Adrenal gland (tissue), 9 donors: ENCODE measurements at regions not wholly inside any gene's neighbourhood (a gene's known extent, or its start where the extent isn't known, plus 50 kb on each side); places are given as distances from the start of the nearest gene placed in this dataset.

Experiments
- DNase-seq, 7 donors: peaks; one replicate each; pipeline ENCODE4 v3.0.0-alpha.2; 2019 to 2020
- H3K27ac ChIP-seq, 5 donors: fragments of 200-600 bp; sonication (generic) in 4 of 5; 1 replicate in 3 of 5; 2 replicates in 2 of 5; pipeline versions ENCODE4 v1.5.1 to v1.8.0; 2016 to 2020; ENCODE audit warnings: mild to moderate bottlenecking in 1 of 5
- H3K27me3 ChIP-seq: fragments of 200-600 bp; 2 replicates; pipeline ENCODE4 v1.8.0; 2021
- H3K36me3 ChIP-seq, 2 donors: fragments of 200-600 bp; replicated peaks in 1 of 2; 1 replicate in 1 of 2; 2 replicates in 1 of 2; pipeline versions ENCODE4 v1.5.1 to v1.8.0; 2018 to 2022
- H3K4me1 ChIP-seq, 2 donors: fragments of 200-600 bp; replicated peaks in 1 of 2; 1 replicate in 1 of 2; 2 replicates in 1 of 2; pipeline versions ENCODE4 v1.5.1 to v1.8.0; 2018 to 2021
- H3K4me3 ChIP-seq, 4 donors: fragments of 200-600 bp; sonication (generic) in 3 of 4; one replicate each; pipeline ENCODE4 v1.5.1; 2016 to 2018
- H3K9me3 ChIP-seq, 3 donors: fragments of 200-600 bp; sonication (generic) in 1 of 3; replicated peaks in 1 of 3; 1 replicate in 2 of 3; 2 replicates in 1 of 3; pipeline versions ENCODE4 v1.5.1 to v1.8.0; 2016 to 2021
- CTCF ChIP-seq, 6 experiments: fragments of 450-650 bp in 4 of 6; fragments of 200-600 bp in 2 of 6; sonication (generic) in 1 of 6; IDR thresholded peaks; 1 replicate in 5 of 6; 2 replicates in 1 of 6; pipeline versions ENCODE4 v1.5.1 to v1.8.0; 2016 to 2021; ENCODE audit warnings: antibody characterized with exemption in 6 of 6, mild to moderate bottlenecking in 2 of 6, moderate library complexity in 1 of 6
- POLR2A ChIP-seq, 2 donors: fragments of 450-650 bp; IDR thresholded peaks; one replicate each; pipeline ENCODE4 v1.6.1; 2017; ENCODE audit warnings: antibody characterized with exemption in 2 of 2, mild to moderate bottlenecking in 2 of 2, moderate library complexity in 1 of 2
- WGBS, 4 donors: extraction: QIAGEN DNeasy Blood & Tissue Kit in 2 of 4; methylation state at CpG; one replicate each; pipeline versions ENCODE4 v1.1.5 to v1.1.7; 2013 to 2017; 5-methylcytosine and 5-hydroxymethylcytosine counted together
- intact Hi-C, 2 donors: fragments of 100-400 bp; cut with DNase I; formaldehyde crosslinking; loops; one replicate each; pipeline versions ENCODE4 v1.14.1 to v1.15.0; 2022 to 2023
- donor health status: healthy with polysubstance abuse.
- donor health status: Bipolar disorder and iron deficiency.
- donor health status: DM: yes; HTN: yes; CAD: no.
- donor health status: DM: no; HTN: no; CAD: no.
- donor health status: DM: no; HTN: no; CAD: no.

GRCh38 chr1:90824551-90824950 is 107.4 kb upstream of the BARHL2 start:
- Histone ChIP-seq H3K36me3 (no peaks in the 10 kb centered on the region), H3K9me3 (no peaks in the 10 kb centered on the region), H3K27me3 (no peaks in the 10 kb centered on the region), H3K4me1 (no peaks in the 10 kb centered on the region), H3K27ac (no peak overlapping the region), H3K4me3 (no peak overlapping the region)
- no peak for DNase-seq
- TF ChIP-seq POLR2A (IDR thresholded peaks at IDR 0.05), result no peak
- no peak for TF ChIP-seq CTCF (IDR thresholded peaks at IDR 0.05)
- intact Hi-C loops, result no loop called here
- 74 to 85% (median 81%) methylated on average over 3 of the region's 3 CpGs for WGBS, 4 donors

- DNase-seq, result no peak
- intact Hi-C loops, result no loop called here
- no peaks in the 10 kb centered on the region for H3K27me3 ChIP-seq
- H3K4me1 ChIP-seq, result no peaks in the 10 kb centered on the region
- H3K27ac ChIP-seq, result no peak overlapping the region
- TF ChIP-seq POLR2A (IDR thresholded peaks at IDR 0.05) (no peak), CTCF (IDR thresholded peaks at IDR 0.05) (no peak)
- no peaks in the 10 kb centered on the region for H3K36me3 ChIP-seq
- 82 to 96% (median 83%) methylated on average over 3 of the region's 3 CpGs for WGBS, 4 donors
- no peaks in the 10 kb centered on the region for H3K9me3 ChIP-seq
- no peak overlapping the region for H3K4me3 ChIP-seq
Observed at GRCh38 chr1:90823686-90824085, 106.6 kb upstream of the BARHL2 start.

GRCh38 chr1:90821788-90822359 is 104.8 kb upstream of the BARHL2 start:
- intact Hi-C loops, result no loop called here
- no peaks in the 10 kb centered on the region for H3K9me3 ChIP-seq
- no peak overlapping the region for H3K27ac ChIP-seq
- no peak for DNase-seq
- no peak overlapping the region for H3K4me3 ChIP-seq
- whole genome bisulfite sequencing, 4 donors, result 76 to 85% (median 79%) methylated on average over 5 of the region's 5 CpGs
- H3K27me3 ChIP-seq, result no peaks in the 10 kb centered on the region
- no peak for TF ChIP-seq POLR2A (IDR thresholded peaks at IDR 0.05)
- TF ChIP-seq CTCF (IDR thresholded peaks at IDR 0.05), result no peak
- no peaks in the 10 kb centered on the region for H3K36me3 ChIP-seq
- no peaks in the 10 kb centered on the region for H3K4me1 ChIP-seq

GRCh38 chr1:90821152-90821787 is 104.2 kb upstream of the BARHL2 start:
- intact Hi-C loops, result no loop called here
- DNase-seq, result peak in 1 of 7 donors; percentile 12

More at GRCh38 chr1:90821152-90821787, 104.2 kb upstream of the BARHL2 start:
- WGBS, 4 donors, result 63 to 76% (median 74%) methylated on average over 5 of the region's 5 CpGs
- no peak overlapping the region for H3K4me3 ChIP-seq
- TF ChIP-seq CTCF (IDR thresholded peaks at IDR 0.05), result no peak
- no peak for TF ChIP-seq POLR2A (IDR thresholded peaks at IDR 0.05)
- no peaks in the 10 kb centered on the region for H3K9me3 ChIP-seq
- no peaks in the 10 kb centered on the region for H3K27me3 ChIP-seq
- no peaks in the 10 kb centered on the region for H3K36me3 ChIP-seq
- no peak overlapping the region for H3K27ac ChIP-seq
- no peaks in the 10 kb centered on the region for H3K4me1 ChIP-seq
